DOHH2 (cell line): ENCODE measurements at regions not wholly inside any gene's neighbourhood (a gene's known extent, or its start where the extent isn't known, plus 50 kb on each side); places are given as distances from the start of the nearest gene placed in this dataset.

Experiments
- H3F3A ChIP-seq: fragments of 200-600 bp; sonication (generic), shearing (Covaris generic); 2 replicates; pipeline ENCODE4 v1.6.0; 2016; ENCODE audit warnings: antibody characterized with exemption, mild to moderate bottlenecking; ENCODE audit not compliant: control insufficient read depth, insufficient read depth
- H3K27ac ChIP-seq: fragments of 200-600 bp; sonication (generic); 2 replicates; pipeline ENCODE4 v1.5.1; 2014; ENCODE audit warnings: low read depth, mild to moderate bottlenecking, low read length, moderate library complexity
- H3K27me3 ChIP-seq: fragments of 200-600 bp; sonication (generic); 2 replicates; pipeline ENCODE4 v1.6.1; 2014; ENCODE audit warnings: mild to moderate bottlenecking, low read length, mixed read lengths; ENCODE audit not compliant: control insufficient read depth
- H3K36me3 ChIP-seq: fragments of 200-600 bp; sonication (generic); 2 replicates; pipeline ENCODE4 v1.6.1; 2014; ENCODE audit warnings: mild to moderate bottlenecking, low read length, moderate library complexity, mixed read lengths; ENCODE audit not compliant: control insufficient read depth
- H3K4me1 ChIP-seq: fragments of 200-600 bp; sonication (generic); 2 replicates; pipeline ENCODE4 v1.6.1; 2014; ENCODE audit warnings: mild to moderate bottlenecking, low read length, mixed read lengths; ENCODE audit not compliant: control insufficient read depth
- H3K4me2 ChIP-seq: fragments of 200-600 bp; sonication (generic); 2 replicates; pipeline ENCODE4 v1.6.0; 2014; ENCODE audit warnings: mild to moderate bottlenecking, low read length, moderate library complexity
- H3K4me3 ChIP-seq: fragments of 200-600 bp; sonication (generic); 2 replicates; pipeline ENCODE4 v1.5.1; 2014; ENCODE audit warnings: mild to moderate bottlenecking, low read length, mixed read lengths
- H3K79me2 ChIP-seq: fragments of 200-600 bp; sonication (generic); 2 replicates; pipeline ENCODE4 v1.6.1; 2014; ENCODE audit warnings: mild to moderate bottlenecking, low read length, mixed read lengths; ENCODE audit not compliant: control insufficient read depth
- H3K9me2 ChIP-seq: fragments of 200-600 bp; sonication (generic); replicated peaks from 2 replicates; pipeline ENCODE4 v1.6.1; 2014; ENCODE audit warnings: mild to moderate bottlenecking, low read length, mixed read lengths; ENCODE audit not compliant: control insufficient read depth
- H3K9me3 ChIP-seq: fragments of 200-600 bp; sonication (generic); 2 replicates; pipeline ENCODE4 v1.6.1; 2014; ENCODE audit warnings: antibody characterized with exemption, low read length, mixed read lengths; ENCODE audit not compliant: control insufficient read depth, insufficient read depth
- H4K20me1 ChIP-seq: fragments of 200-600 bp; sonication (generic); 2 replicates; pipeline ENCODE4 v1.6.0; 2014; ENCODE audit warnings: low read depth, mild to moderate bottlenecking, antibody characterized with exemption, low read length, moderate library complexity; ENCODE audit not compliant: control insufficient read depth, insufficient read depth
- EZH2phosphoT487 ChIP-seq: fragments of 200-600 bp; sonication (generic); IDR thresholded peaks from 2 replicates; pipeline ENCODE4 v1.6.1; 2017; ENCODE audit warnings: borderline replicate concordance, mild to moderate bottlenecking, antibody characterized with exemption, low read length, moderate library complexity, mixed read lengths
- TF ChIP-seq, protein P1 (sequence below): fragments of 200-600 bp; sonication (generic); IDR thresholded peaks from one replicate; pipeline ENCODE4 v1.5.1; 2014; ENCODE audit warnings: antibody characterized with exemption, mild to moderate bottlenecking, low read depth, low read length; ENCODE audit not compliant: poor library complexity, severe bottlenecking

DNA sequence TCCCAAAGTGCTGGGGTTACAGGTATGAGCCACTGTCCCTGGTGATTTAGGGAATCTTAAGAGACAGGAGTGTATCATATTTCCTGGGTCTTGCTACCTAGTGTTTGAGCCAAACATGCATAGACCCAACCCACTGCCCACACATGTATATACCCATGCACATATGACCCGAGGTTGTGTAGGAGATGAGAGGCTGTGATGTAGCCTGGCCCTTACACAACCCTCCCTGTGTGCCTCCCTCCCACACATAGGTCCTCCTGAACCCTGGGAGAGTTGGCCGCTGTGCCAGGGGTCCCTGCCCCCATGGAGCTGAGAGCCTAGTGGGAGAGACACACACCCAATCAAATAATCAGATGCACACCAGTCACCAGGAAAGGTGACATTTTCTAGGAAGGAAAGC is 365.9 kb downstream of the ZNF536 start:
- Histone ChIP-seq H3K4me1 (no peaks in the 10 kb centered on the region), H3K27me3 (no peaks in the 10 kb centered on the region), H3K9me2 (no peaks in the 10 kb centered on the region), H3K4me3 (no peak overlapping the region), H3K27ac (no peak overlapping the region), H3K9me3 (no peaks in the 10 kb centered on the region), H4K20me1 (no peaks in the 10 kb centered on the region), H3F3A (no peaks in the 10 kb centered on the region), H3K36me3 (no peaks in the 10 kb centered on the region), H3K79me2 (no peaks in the 10 kb centered on the region), H3K4me2 (no peak overlapping the region)
- no peak for TF ChIP-seq EZH2phosphoT487
- TF ChIP-seq, protein P1, sequence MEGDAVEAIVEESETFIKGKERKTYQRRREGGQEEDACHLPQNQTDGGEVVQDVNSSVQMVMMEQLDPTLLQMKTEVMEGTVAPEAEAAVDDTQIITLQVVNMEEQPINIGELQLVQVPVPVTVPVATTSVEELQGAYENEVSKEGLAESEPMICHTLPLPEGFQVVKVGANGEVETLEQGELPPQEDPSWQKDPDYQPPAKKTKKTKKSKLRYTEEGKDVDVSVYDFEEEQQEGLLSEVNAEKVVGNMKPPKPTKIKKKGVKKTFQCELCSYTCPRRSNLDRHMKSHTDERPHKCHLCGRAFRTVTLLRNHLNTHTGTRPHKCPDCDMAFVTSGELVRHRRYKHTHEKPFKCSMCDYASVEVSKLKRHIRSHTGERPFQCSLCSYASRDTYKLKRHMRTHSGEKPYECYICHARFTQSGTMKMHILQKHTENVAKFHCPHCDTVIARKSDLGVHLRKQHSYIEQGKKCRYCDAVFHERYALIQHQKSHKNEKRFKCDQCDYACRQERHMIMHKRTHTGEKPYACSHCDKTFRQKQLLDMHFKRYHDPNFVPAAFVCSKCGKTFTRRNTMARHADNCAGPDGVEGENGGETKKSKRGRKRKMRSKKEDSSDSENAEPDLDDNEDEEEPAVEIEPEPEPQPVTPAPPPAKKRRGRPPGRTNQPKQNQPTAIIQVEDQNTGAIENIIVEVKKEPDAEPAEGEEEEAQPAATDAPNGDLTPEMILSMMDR, result no peak

DNA sequence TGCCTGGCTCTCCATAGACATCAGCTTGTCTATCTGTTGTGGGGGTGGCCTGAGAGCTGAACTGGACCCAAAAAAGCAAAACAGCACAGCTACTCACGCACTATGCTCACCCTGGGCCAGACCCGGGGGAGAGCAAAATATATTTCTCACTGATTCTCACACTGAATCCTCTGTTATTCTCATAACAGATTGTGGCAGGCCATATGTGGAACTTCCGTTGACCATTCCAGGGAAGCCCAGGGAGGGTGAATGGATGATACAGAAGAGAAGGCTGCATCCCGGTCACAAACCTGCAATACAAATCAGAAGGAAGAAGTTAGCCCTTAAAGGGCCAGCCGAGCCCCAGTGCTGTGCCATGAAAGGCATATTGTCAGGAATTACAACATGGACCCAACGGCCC is 362.5 kb downstream of the ZNF536 start:
- Histone ChIP-seq H3K4me3 (no peak overlapping the region), H4K20me1 (no peaks in the 10 kb centered on the region), H3K79me2 (no peaks in the 10 kb centered on the region), H3K27me3 (no peaks in the 10 kb centered on the region), H3K4me1 (no peaks in the 10 kb centered on the region), H3F3A (no peaks in the 10 kb centered on the region), H3K9me3 (no peaks in the 10 kb centered on the region), H3K4me2 (no peak overlapping the region), H3K36me3 (no peaks in the 10 kb centered on the region), H3K9me2 (no peaks in the 10 kb centered on the region), H3K27ac (no peak overlapping the region)
- no peak for TF ChIP-seq EZH2phosphoT487
- TF ChIP-seq, protein P1, result no peak

DNA sequence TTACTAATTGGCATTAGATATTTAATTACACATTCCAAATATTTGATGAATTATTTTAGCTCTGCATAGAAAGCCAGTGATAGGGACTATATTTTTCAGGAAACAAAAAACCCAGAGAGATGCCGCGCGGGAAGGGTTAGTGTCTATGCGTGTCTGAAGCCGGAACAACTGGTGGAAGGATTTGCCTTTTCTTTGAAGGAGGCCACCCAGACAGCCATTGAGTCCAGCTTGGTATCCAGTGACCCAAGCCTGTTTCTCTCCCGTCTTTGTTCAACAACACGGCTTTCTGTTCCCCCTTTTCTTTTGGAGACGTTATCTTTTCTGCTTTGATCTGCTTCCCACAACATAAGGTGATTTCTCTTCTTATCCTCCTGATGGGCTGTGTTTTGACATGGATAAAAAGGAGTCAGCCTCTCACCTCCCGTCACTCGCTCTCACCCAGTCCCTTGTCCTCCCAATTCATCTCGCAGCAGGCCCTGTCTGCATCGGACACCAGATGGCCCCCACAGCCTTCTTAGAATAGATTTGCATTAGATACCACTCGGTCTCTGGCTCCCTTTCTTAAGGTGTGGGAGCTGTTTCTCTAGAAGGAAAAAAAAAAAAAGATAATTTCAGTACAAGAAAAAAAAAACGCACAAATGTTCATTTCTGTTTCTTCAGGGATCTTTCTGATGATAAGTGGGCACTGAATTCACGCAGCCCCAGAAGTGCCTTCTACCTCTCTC is 361.8 kb downstream of the ZNF536 start:
- Histone ChIP-seq H3K4me2 (no peak overlapping the region), H3K27ac (no peak overlapping the region), H3K9me2 (no peaks in the 10 kb centered on the region), H3K4me3 (no peak overlapping the region), H3K36me3 (no peaks in the 10 kb centered on the region), H3K79me2 (no peaks in the 10 kb centered on the region), H3K9me3 (no peaks in the 10 kb centered on the region), H4K20me1 (no peaks in the 10 kb centered on the region), H3F3A (no peaks in the 10 kb centered on the region), H3K4me1 (no peaks in the 10 kb centered on the region), H3K27me3 (no peaks in the 10 kb centered on the region)
- no peak for TF ChIP-seq EZH2phosphoT487
- TF ChIP-seq, protein P1, result no peak
